ENCODE measurements at regions not wholly inside any gene's neighbourhood (a gene's known extent, or its start where the extent isn't known, plus 50 kb on each side); places are given as distances from the start of the nearest gene placed in this dataset.

DNA sequence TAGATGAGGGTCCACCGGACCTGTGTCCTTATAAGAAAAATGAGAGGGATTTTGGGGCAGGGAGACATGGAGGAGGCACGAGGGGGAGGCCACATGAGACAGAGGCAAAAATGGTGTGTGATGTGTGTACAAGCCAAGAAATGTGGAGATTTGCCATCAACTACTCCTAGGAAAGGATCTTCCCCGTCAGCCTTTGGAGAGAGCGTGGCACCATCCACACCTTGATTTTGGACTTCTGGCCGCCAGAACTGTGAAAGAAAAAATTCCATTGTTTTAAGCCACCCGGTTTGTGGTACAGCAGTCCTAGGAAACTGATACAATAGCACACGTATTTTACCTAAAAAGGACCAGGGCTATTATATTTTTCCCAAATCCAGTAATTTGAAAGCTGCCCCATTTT is 829.0 kb upstream of the SALL3 start:
- TF ChIP-seq, protein P1, sequence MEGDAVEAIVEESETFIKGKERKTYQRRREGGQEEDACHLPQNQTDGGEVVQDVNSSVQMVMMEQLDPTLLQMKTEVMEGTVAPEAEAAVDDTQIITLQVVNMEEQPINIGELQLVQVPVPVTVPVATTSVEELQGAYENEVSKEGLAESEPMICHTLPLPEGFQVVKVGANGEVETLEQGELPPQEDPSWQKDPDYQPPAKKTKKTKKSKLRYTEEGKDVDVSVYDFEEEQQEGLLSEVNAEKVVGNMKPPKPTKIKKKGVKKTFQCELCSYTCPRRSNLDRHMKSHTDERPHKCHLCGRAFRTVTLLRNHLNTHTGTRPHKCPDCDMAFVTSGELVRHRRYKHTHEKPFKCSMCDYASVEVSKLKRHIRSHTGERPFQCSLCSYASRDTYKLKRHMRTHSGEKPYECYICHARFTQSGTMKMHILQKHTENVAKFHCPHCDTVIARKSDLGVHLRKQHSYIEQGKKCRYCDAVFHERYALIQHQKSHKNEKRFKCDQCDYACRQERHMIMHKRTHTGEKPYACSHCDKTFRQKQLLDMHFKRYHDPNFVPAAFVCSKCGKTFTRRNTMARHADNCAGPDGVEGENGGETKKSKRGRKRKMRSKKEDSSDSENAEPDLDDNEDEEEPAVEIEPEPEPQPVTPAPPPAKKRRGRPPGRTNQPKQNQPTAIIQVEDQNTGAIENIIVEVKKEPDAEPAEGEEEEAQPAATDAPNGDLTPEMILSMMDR (IDR thresholded peaks at IDR 0.05): no peak
- TF ChIP-seq POLR2A (IDR thresholded peaks at IDR 0.05): no peak
